ENCODE measurements at regions not wholly inside any gene's neighbourhood (a gene's known extent, or its start where the extent isn't known, plus 50 kb on each side); places are given as distances from the start of the nearest gene placed in this dataset.

GRCh38 chr3:162125790-162126189, 629.2 kb downstream of the OTOL1 start:
- DNase-seq (ENCODE audit: low spot score), result no peak

GRCh38 chr3:162130582-162130981, 634.0 kb downstream of the OTOL1 start:
- no peak for DNase-seq (ENCODE audit: low spot score)

DNA sequence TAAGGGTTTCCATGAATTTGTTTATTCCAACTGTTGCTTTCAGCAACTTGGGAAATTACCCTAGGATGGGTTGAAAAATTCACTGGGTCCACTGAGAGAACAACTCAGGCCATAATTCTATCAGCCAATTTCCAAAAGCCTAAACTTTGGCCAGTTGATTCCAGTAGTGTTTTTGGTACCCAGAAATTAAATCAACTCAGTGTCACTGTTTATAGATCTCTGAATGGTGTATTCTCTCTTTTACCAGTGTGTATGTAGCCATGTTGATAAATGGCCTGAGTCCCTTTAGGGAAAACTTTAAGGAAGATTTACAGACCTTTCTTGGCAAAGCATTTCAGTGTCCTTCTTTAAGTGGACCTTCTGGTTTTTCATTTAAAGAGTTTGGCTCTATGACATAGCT, 636.4 kb downstream of the OTOL1 start:
- DNase-seq (ENCODE audit: low spot score), result no peak

DNA sequence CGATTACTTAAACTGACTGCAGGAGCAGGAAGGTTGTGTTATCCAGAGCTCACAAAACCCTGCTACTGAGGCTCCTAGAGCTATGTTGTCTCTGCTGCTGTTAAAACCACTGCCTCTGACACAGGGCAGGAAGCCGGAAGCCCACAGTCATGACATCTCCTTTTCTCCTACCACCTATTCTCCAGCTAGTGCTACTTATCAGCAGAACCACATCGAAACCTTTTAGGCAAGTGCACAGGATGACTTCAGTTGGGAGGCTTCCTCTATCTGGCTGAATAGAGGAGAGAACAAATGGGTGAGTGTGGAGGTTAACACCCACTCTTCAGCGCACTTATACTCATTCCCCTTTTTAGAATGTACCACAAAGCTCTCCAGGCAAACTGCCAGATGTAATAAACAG, 638.0 kb downstream of the OTOL1 start:
- no peak for DNase-seq (ENCODE audit: low spot score)

GRCh38 chr3:162136136-162136535, 639.5 kb downstream of the OTOL1 start:
- no peak for DNase-seq (ENCODE audit: low spot score)

GRCh38 chr3:162138509-162138908, 641.9 kb downstream of the OTOL1 start:
- DNase-seq (ENCODE audit: low spot score), result peak; percentile 27

DNA sequence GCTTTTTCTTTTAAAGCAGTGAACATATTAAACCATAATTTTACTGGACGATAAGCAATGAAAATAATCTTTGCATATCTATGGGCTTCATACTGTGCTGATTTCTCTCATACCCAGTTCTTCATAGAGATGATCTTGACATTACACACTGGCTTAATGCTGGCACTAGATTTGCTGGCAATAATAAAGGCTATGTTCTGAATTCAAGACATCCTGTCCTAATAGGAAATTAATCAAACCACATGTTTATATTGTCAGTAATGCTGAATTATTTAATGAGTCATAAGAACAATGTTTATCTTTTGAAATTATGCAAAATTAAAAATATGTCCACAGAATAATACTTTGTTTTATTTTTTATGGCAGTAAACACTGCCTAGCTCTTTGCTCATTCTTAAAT, 643.2 kb downstream of the OTOL1 start:
- DNase-seq (ENCODE audit: low spot score), result no peak

- DNase-seq (ENCODE audit: low spot score), result no peak
These were observed 644.7 kb downstream of the OTOL1 start for GRCh38 chr3:162141272-162141791.

DNA sequence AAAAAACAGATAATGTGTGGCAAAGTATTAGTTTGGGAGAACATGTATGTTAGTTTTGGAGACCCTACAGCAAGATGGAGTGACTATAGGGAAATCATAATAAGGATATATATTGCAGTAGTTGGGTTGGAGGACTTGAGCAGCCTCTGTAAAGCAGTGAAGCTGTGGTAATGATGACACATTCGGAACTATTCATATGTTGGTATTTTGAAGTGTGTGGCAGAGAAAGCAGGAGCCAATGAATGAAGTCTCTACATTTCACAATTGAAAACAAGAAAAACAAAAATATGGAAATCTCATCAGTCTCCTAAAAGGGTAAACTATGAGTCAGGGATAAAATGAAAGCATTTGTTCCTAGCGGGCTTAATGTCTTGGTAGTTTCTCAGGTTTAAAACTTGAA, 645.9 kb downstream of the OTOL1 start:
- no peak for DNase-seq (ENCODE audit: low spot score)

GRCh38 chr3:162143180-162143579, 646.6 kb downstream of the OTOL1 start:
- DNase-seq (ENCODE audit: low spot score), result no peak

GRCh38 chr3:162147996-162148395, 651.4 kb downstream of the OTOL1 start:
- DNase-seq (ENCODE audit: low spot score), result no peak

GRCh38 chr3:162150790-162151189, 654.2 kb downstream of the OTOL1 start:
- no peak for DNase-seq (ENCODE audit: low spot score)

DNA sequence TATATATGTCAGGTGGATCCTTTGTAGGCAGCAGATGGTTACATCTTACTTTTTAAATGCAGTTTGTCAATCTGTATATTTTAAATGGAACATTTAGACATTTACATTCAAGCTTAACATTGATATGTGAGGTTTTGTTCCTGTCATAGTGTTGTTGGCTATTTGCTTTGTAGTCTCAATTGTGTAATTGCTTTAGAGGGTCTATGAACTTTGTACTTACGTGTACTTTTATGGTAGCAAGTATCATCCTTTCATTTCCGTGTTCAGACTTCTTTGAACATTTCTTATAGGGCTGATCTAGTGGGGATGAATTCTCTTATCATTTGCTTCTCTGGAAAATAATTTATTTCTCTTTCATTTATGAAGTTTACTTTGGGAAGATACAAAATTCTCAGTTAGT, 656.0 kb downstream of the OTOL1 start:
- no peak for DNase-seq (ENCODE audit: low spot score)

DNA sequence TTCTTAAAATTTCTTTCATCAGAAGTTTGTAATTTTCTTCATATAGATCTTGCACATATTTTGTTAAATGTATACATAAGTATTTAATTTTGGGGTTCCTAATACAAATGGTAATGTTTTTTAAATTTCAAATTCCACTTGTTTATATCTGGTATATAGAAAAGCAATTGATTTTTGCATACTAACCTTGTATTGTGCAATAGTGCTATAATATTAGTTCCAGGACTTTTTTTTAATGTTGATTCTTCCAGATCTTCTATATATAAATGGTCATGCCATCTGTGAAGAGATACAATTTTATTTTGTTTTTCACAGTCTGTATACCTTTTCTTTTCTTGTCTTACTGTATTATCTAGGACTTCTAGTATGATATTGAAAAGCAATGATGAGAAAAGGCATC, 665.0 kb downstream of the OTOL1 start:
- DNase-seq (ENCODE audit: low spot score), result no peak

DNA sequence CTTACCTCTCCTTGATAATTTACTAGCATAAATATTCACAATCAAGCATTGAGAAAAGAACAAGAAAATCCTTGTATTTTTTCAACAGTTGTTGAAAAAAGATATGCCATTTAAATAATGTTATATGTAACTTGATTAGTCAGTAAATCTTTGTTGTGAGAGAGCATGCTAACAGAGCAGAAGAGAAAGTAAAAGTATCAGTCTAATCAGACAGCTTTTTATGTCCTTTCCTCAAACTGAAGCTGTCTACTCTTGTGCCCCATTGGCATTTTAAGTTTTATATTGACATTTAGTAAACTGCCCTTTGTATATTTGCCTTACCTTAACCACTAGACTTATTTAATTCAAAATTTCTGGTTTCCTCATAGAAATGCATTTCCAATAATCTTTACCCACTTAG, 668.7 kb downstream of the OTOL1 start:
- no peak for DNase-seq (ENCODE audit: low spot score)

DNA sequence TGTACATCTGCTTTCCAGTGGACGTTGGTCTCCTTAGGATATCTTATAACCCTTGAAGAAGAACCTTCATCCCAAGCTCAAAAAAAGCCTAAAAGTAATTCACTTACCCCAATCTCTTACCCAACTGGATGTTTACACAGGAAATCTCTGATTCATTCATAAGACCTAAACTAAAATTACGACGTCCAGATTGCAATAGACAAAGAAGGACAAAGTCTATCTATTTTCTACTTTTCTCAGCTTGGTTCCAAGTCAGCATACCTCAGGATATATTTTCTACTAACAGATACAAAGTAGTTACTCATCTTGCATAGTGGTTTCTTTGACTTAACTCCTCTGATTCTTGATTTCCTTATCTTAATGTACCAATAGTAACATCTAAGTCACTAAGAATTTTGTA, 669.9 kb downstream of the OTOL1 start:
- no peak for DNase-seq (ENCODE audit: low spot score)

DNA sequence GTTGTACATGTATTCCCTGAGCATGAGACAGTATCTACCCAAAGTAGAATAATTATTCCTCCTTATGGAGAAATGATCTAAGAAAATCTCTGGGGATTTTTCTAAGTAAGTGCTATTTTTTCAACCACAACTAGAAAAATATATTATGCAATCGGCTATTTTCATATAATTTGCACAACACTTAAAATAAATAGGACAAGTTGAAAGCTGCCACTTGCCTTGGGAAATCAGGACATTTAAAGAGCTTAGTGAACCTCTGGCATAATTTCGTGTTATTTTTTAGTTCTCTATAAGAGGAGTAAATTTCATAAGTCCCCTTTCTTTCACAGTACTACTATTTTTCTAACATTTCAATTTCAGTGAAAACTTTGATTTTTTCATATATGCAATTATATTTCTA, 672.1 kb downstream of the OTOL1 start:
- no peak for DNase-seq (ENCODE audit: low spot score)

DNA sequence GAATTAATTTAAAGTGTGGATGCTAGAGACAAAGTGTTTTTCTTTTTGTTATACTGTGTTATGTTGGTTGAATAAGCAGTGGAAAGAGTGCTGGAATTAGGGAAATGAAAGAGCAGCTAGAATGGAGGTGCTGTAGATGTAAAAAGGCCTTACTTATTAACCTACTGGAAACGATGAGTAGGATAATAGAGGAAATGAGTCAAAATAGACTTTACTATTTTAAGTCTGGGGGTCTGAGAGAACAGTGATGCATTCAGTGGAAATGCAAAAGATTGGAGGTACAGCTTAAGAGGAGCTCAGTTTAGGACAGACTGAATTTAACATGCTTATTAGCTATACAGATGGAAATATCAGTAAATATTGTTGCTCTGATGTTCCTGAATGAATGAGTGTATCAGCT, 674.0 kb downstream of the OTOL1 start:
- DNase-seq (ENCODE audit: low spot score), result no peak

GRCh38 chr3:162171970-162172369, 675.4 kb downstream of the OTOL1 start:
- DNase-seq (ENCODE audit: low spot score), result no peak

- no peak for DNase-seq (ENCODE audit: low spot score)
These were observed 678.5 kb downstream of the OTOL1 start for GRCh38 chr3:162175145-162175544.

DNA sequence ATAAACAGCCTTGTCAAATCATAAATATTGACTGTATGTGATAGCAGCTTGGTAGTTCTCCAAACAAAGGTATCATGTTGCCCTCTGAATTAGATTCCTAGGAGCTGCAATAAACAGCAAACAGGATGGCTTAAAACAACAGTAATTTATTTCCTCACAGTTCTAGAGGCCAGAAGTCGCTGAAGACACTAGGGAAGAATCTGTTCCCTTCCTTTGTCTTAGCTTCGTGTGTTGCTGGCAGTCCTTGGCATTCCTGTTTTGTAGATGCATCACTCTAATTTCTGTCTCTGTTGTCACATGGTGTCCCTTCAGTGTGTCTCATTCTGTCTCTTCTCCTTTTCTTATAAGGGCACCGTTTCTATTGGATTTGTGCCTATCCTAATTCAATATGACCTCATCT, 679.3 kb downstream of the OTOL1 start:
- DNase-seq (ENCODE audit: low spot score), result no peak

DNA sequence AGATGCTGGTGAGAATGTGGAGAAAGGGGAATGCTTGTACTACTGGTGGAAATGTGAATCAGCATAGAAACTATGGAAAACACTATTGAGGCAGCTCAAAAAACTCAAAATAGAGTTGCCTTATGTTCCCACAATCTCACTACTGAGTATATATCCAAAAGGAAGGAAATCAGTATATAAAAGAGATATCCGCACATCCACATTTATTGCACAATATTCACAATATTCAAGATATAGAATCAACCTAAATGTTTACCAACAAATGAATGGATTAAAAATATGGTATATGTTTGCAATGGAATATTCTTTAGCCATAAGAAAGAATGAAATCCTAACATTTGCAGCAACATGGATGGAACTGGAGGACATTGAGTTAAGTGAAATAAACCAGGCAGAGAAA, 686.8 kb downstream of the OTOL1 start:
- no peak for DNase-seq (ENCODE audit: low spot score)

DNA sequence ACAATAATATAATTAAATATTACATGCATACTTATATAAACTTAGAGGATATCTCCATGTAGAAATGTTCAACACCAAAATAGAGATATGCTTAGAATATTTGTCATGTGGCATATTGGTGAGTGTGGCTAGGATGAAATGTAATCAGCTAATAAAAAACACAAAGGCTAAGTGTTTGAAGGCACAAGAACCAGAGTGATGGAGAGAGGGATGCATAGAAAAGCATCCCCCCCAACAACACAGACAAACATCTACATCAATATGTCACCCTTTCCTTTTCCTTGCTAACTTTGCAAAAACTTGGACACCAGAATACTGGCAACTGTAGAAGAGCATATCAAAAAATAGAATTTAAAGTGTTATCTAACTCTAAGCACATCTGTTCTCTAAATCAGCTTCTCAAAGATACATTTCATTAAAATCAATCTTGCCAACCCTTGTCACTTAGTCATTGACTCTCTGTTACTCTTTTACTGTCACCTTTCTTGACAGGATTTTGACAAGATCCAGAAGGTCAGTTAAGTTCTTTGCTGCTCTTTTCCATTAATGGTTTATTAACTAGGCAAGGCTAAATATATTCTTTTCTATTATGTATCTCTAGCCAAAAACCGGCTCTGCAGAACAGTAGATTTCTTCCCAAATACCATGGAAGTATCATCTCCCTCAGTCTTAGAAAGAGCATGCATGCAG, 695.9 kb downstream of the OTOL1 start:
- no peak for DNase-seq (ENCODE audit: low spot score)

Measured in umbilical cord (tissue), 1 donor.